ENCODE measurements at regions not wholly inside any gene's neighbourhood (a gene's known extent, or its start where the extent isn't known, plus 50 kb on each side); places are given as distances from the start of the nearest gene placed in this dataset.

- Histone ChIP-seq H3K9me3 (ENCODE audit: control insufficient read depth, insufficient read depth, low read length) (no peaks in the 10 kb centered on the region), H3K4me1 (ENCODE audit: control insufficient read depth, insufficient read depth, low read length) (no peaks in the 10 kb centered on the region), H3K9ac (ENCODE audit: low read depth, low read length) (no peak overlapping the region), H3K36me3 (ENCODE audit: control insufficient read depth, insufficient read depth, low read length) (no peaks in the 10 kb centered on the region), H3K4me3 (ENCODE audit: low read depth, low read length) (no peak overlapping the region), H3K27me3 (ENCODE audit: control insufficient read depth, insufficient read depth, low read length) (no peaks in the 10 kb centered on the region)
Observed at GRCh38 chr13:94901070-94901469, 188.7 kb upstream of the SOX21 start.

- Histone ChIP-seq H3K36me3 (ENCODE audit: control insufficient read depth, insufficient read depth, low read length) (no peaks in the 10 kb centered on the region), H3K4me3 (ENCODE audit: low read depth, low read length) (no peak overlapping the region), H3K27me3 (ENCODE audit: control insufficient read depth, insufficient read depth, low read length) (no peaks in the 10 kb centered on the region), H3K9me3 (ENCODE audit: control insufficient read depth, insufficient read depth, low read length) (no peaks in the 10 kb centered on the region), H3K4me1 (ENCODE audit: control insufficient read depth, insufficient read depth, low read length) (no peaks in the 10 kb centered on the region), H3K9ac (ENCODE audit: low read depth, low read length) (no peak overlapping the region)
Observed at GRCh38 chr13:94896719-94897317, 184.5 kb upstream of the SOX21 start.

GRCh38 chr13:94896238-94896637 is 183.9 kb upstream of the SOX21 start:
- Histone ChIP-seq H3K4me3 (ENCODE audit: low read depth, low read length) (no peak overlapping the region), H3K9ac (ENCODE audit: low read depth, low read length) (no peak overlapping the region), H3K36me3 (ENCODE audit: control insufficient read depth, insufficient read depth, low read length) (no peaks in the 10 kb centered on the region), H3K4me1 (ENCODE audit: control insufficient read depth, insufficient read depth, low read length) (no peaks in the 10 kb centered on the region), H3K27me3 (ENCODE audit: control insufficient read depth, insufficient read depth, low read length) (no peaks in the 10 kb centered on the region), H3K9me3 (ENCODE audit: control insufficient read depth, insufficient read depth, low read length) (no peaks in the 10 kb centered on the region)

- Histone ChIP-seq H3K9ac (ENCODE audit: low read depth, low read length) (no peak overlapping the region), H3K36me3 (ENCODE audit: control insufficient read depth, insufficient read depth, low read length) (no peaks in the 10 kb centered on the region), H3K27me3 (ENCODE audit: control insufficient read depth, insufficient read depth, low read length) (no peaks in the 10 kb centered on the region), H3K4me1 (ENCODE audit: control insufficient read depth, insufficient read depth, low read length) (no peaks in the 10 kb centered on the region), H3K4me3 (ENCODE audit: low read depth, low read length) (no peak overlapping the region), H3K9me3 (ENCODE audit: control insufficient read depth, insufficient read depth, low read length) (no peaks in the 10 kb centered on the region)
Observed at GRCh38 chr13:94886191-94886590, 173.8 kb upstream of the SOX21 start.

- H3K27me3 ChIP-seq (ENCODE audit: control insufficient read depth, insufficient read depth, low read length), result no peaks in the 10 kb centered on the region
- no peaks in the 10 kb centered on the region for H3K9me3 ChIP-seq (ENCODE audit: control insufficient read depth, insufficient read depth, low read length)
- no peak overlapping the region for H3K9ac ChIP-seq (ENCODE audit: low read depth, low read length)
- no peaks in the 10 kb centered on the region for H3K4me1 ChIP-seq (ENCODE audit: control insufficient read depth, insufficient read depth, low read length)
- no peaks in the 10 kb centered on the region for H3K36me3 ChIP-seq (ENCODE audit: control insufficient read depth, insufficient read depth, low read length)
- no peak overlapping the region for H3K4me3 ChIP-seq (ENCODE audit: low read depth, low read length)
Observed at GRCh38 chr13:94880463-94880862, 168.1 kb upstream of the SOX21 start.

- no peak overlapping the region for H3K9ac ChIP-seq (ENCODE audit: low read depth, low read length)
- no peaks in the 10 kb centered on the region for H3K9me3 ChIP-seq (ENCODE audit: control insufficient read depth, insufficient read depth, low read length)
- H3K4me1 ChIP-seq (ENCODE audit: control insufficient read depth, insufficient read depth, low read length), result no peaks in the 10 kb centered on the region
- no peaks in the 10 kb centered on the region for H3K27me3 ChIP-seq (ENCODE audit: control insufficient read depth, insufficient read depth, low read length)
- no peaks in the 10 kb centered on the region for H3K36me3 ChIP-seq (ENCODE audit: control insufficient read depth, insufficient read depth, low read length)
- no peak overlapping the region for H3K4me3 ChIP-seq (ENCODE audit: low read depth, low read length)
Observed at GRCh38 chr13:94878602-94879165, 166.3 kb upstream of the SOX21 start.

- H3K9ac ChIP-seq (ENCODE audit: low read depth, low read length), result no peak overlapping the region
- no peaks in the 10 kb centered on the region for H3K9me3 ChIP-seq (ENCODE audit: control insufficient read depth, insufficient read depth, low read length)
- H3K27me3 ChIP-seq (ENCODE audit: control insufficient read depth, insufficient read depth, low read length), result no peaks in the 10 kb centered on the region
- no peaks in the 10 kb centered on the region for H3K4me1 ChIP-seq (ENCODE audit: control insufficient read depth, insufficient read depth, low read length)
- no peak overlapping the region for H3K4me3 ChIP-seq (ENCODE audit: low read depth, low read length)
- H3K36me3 ChIP-seq (ENCODE audit: control insufficient read depth, insufficient read depth, low read length), result no peaks in the 10 kb centered on the region
Observed at GRCh38 chr13:94864474-94864873, 152.1 kb upstream of the SOX21 start.

GRCh38 chr13:94860981-94861407 is 148.6 kb upstream of the SOX21 start:
- no peaks in the 10 kb centered on the region for H3K9me3 ChIP-seq (ENCODE audit: control insufficient read depth, insufficient read depth, low read length)

GRCh38 chr13:94859811-94860210 is 147.5 kb upstream of the SOX21 start:
- Histone ChIP-seq H3K4me3 (ENCODE audit: low read depth, low read length) (no peak overlapping the region), H3K27me3 (ENCODE audit: control insufficient read depth, insufficient read depth, low read length) (no peaks in the 10 kb centered on the region), H3K4me1 (ENCODE audit: control insufficient read depth, insufficient read depth, low read length) (peaks cover 2% of the 10 kb centered on the region), H3K9me3 (ENCODE audit: control insufficient read depth, insufficient read depth, low read length) (no peaks in the 10 kb centered on the region), H3K9ac (ENCODE audit: low read depth, low read length) (no peak overlapping the region), H3K36me3 (ENCODE audit: control insufficient read depth, insufficient read depth, low read length) (no peaks in the 10 kb centered on the region)

More at GRCh38 chr13:94860981-94861407, 148.6 kb upstream of the SOX21 start:
- Histone ChIP-seq H3K4me1 (ENCODE audit: control insufficient read depth, insufficient read depth, low read length) (peaks cover 2% of the 10 kb centered on the region), H3K4me3 (ENCODE audit: low read depth, low read length) (no peak overlapping the region), H3K9ac (ENCODE audit: low read depth, low read length) (no peak overlapping the region), H3K27me3 (ENCODE audit: control insufficient read depth, insufficient read depth, low read length) (no peaks in the 10 kb centered on the region), H3K36me3 (ENCODE audit: control insufficient read depth, insufficient read depth, low read length) (no peaks in the 10 kb centered on the region)

- Histone ChIP-seq H3K9me3 (ENCODE audit: control insufficient read depth, insufficient read depth, low read length) (no peaks in the 10 kb centered on the region), H3K9ac (ENCODE audit: low read depth, low read length) (no peak overlapping the region), H3K27me3 (ENCODE audit: control insufficient read depth, insufficient read depth, low read length) (no peaks in the 10 kb centered on the region), H3K36me3 (ENCODE audit: control insufficient read depth, insufficient read depth, low read length) (no peaks in the 10 kb centered on the region), H3K4me3 (ENCODE audit: low read depth, low read length) (no peak overlapping the region), H3K4me1 (ENCODE audit: control insufficient read depth, insufficient read depth, low read length) (peaks cover 2% of the 10 kb centered on the region)
Observed at GRCh38 chr13:94859278-94859691, 146.9 kb upstream of the SOX21 start.

GRCh38 chr13:94858856-94859255 is 146.5 kb upstream of the SOX21 start:
- H3K4me1 ChIP-seq (ENCODE audit: control insufficient read depth, insufficient read depth, low read length), result peaks cover 2% of the 10 kb centered on the region
- H3K4me3 ChIP-seq (ENCODE audit: low read depth, low read length), result no peak overlapping the region
- no peaks in the 10 kb centered on the region for H3K27me3 ChIP-seq (ENCODE audit: control insufficient read depth, insufficient read depth, low read length)
- H3K9me3 ChIP-seq (ENCODE audit: control insufficient read depth, insufficient read depth, low read length), result no peaks in the 10 kb centered on the region
- no peak overlapping the region for H3K9ac ChIP-seq (ENCODE audit: low read depth, low read length)
- no peaks in the 10 kb centered on the region for H3K36me3 ChIP-seq (ENCODE audit: control insufficient read depth, insufficient read depth, low read length)

GRCh38 chr13:94854688-94855087 is 142.3 kb upstream of the SOX21 start:
- no peak overlapping the region for H3K4me3 ChIP-seq (ENCODE audit: low read depth, low read length)
- H3K9me3 ChIP-seq (ENCODE audit: control insufficient read depth, insufficient read depth, low read length), result no peaks in the 10 kb centered on the region
- H3K27me3 ChIP-seq (ENCODE audit: control insufficient read depth, insufficient read depth, low read length), result no peaks in the 10 kb centered on the region
- no peak overlapping the region for H3K9ac ChIP-seq (ENCODE audit: low read depth, low read length)
- H3K4me1 ChIP-seq (ENCODE audit: control insufficient read depth, insufficient read depth, low read length), result peaks cover 2% of the 10 kb centered on the region
- no peaks in the 10 kb centered on the region for H3K36me3 ChIP-seq (ENCODE audit: control insufficient read depth, insufficient read depth, low read length)

All from iPS-15b (cell line).